H1 (cell line): ENCODE measurements at regions not wholly inside any gene's neighbourhood (a gene's known extent, or its start where the extent isn't known, plus 50 kb on each side); places are given as distances from the start of the nearest gene placed in this dataset.

Experiments
- CTCF ChIA-PET: fragments of 300-600 bp; sonication (Branson Sonifier 250); formaldehyde crosslinking; loops from one replicate; lab custom pipeline; 2021; ENCODE audit not compliant: partially characterized antibody; lab: Charles Lee
- POLR2A ChIA-PET: fragments of 300-600 bp; sonication (Branson Sonifier 250); formaldehyde crosslinking; loops from one replicate; lab custom pipeline; 2021; ENCODE audit warnings: inconsistent platforms; ENCODE audit not compliant: partially characterized antibody; lab: Charles Lee
- DNase-seq, 2 experiments: peaks; one replicate each; pipeline versions ENCODE4 v3.0.0 to v3.0.0-alpha.2; 2010 to 2022; ENCODE audit warnings: low spot score in 2 of 2, low read depth in 1 of 2, mixed read lengths in 1 of 2
- FAIRE-seq: peaks from 2 replicates; lab custom pipeline; 2011; peaks lifted over from hg19 to GRCh38; lab: Jason Lieb, UNC
- H2AFZ ChIP-seq: 2 replicates; pipeline ENCODE4 v1.8.1; 2012; ENCODE audit warnings: low read length, inconsistent platforms
- H2AK5ac ChIP-seq: 2 replicates; pipeline ENCODE4 v1.6.1; 2013; ENCODE audit warnings: low read depth, low read length
- H2BK120ac ChIP-seq: replicated peaks from 2 replicates; pipeline ENCODE3; 2013; ENCODE audit warnings: low read depth, low read length, inconsistent platforms
- H2BK12ac ChIP-seq: 2 replicates; pipeline ENCODE4 v1.6.1; 2013; ENCODE audit warnings: low read depth, low read length
- H2BK15ac ChIP-seq: 2 replicates; pipeline ENCODE4 v1.6.1; 2013; ENCODE audit warnings: low read length
- H2BK20ac ChIP-seq: 2 replicates; pipeline ENCODE4 v1.6.1; 2013; ENCODE audit warnings: low read length
- H2BK5ac ChIP-seq: 2 replicates; pipeline ENCODE4 v1.6.1; 2013; ENCODE audit warnings: low read depth, low read length
- H3K14ac ChIP-seq: 2 replicates; pipeline ENCODE4 v1.6.1; 2013; ENCODE audit warnings: inconsistent platforms; ENCODE audit not compliant: insufficient read length
- H3K18ac ChIP-seq: 2 replicates; pipeline ENCODE4 v1.6.1; 2013; ENCODE audit warnings: low read length; ENCODE audit errors: extremely low read depth
- H3K23ac ChIP-seq: 2 replicates; pipeline ENCODE4 v1.6.1; 2013; ENCODE audit warnings: inconsistent platforms; ENCODE audit not compliant: insufficient read length
- H3K23me2 ChIP-seq: 2 replicates; pipeline ENCODE4 v1.6.1; 2013; ENCODE audit warnings: low read depth, low read length
- H3K27ac ChIP-seq: 2 replicates; pipeline ENCODE4 v1.6.1; 2011; ENCODE audit warnings: low read depth, low read length, inconsistent platforms
- H3K27me3 ChIP-seq, 4 experiments: replicated peaks in 1 of 4; 1 replicate in 1 of 4; 2 replicates in 3 of 4; pipeline versions ENCODE4 v1.6.1 to v1.8.1; 2011 to 2013; ENCODE audit warnings: low read length in 3 of 4, mild to moderate bottlenecking in 3 of 4, inconsistent platforms in 2 of 4, mixed read lengths in 2 of 4, moderate library complexity in 1 of 4; ENCODE audit not compliant: control insufficient read depth in 3 of 4, insufficient read depth in 3 of 4; ENCODE audit errors: extremely low read depth in 1 of 4
- H3K36me3 ChIP-seq, 4 experiments: 2 replicates each; pipeline versions ENCODE4 v1.6.1 to v1.8.1; 2011 to 2013; ENCODE audit warnings: mild to moderate bottlenecking in 4 of 4, low read length in 3 of 4, moderate library complexity in 2 of 4, control low read depth in 1 of 4, inconsistent platforms in 1 of 4; ENCODE audit not compliant: insufficient read depth in 4 of 4, control insufficient read depth in 2 of 4
- H3K4ac ChIP-seq: replicated peaks from 2 replicates; pipeline ENCODE3; 2013; ENCODE audit warnings: low read length, low read depth, mixed read lengths, inconsistent platforms; ENCODE audit not compliant: insufficient read length
- H3K4me1 ChIP-seq, 4 experiments: replicated peaks in 1 of 4; 1 replicate in 1 of 4; 2 replicates in 3 of 4; pipeline versions ENCODE4 v1.6.1 to v1.8.1; 2011 to 2013; ENCODE audit warnings: low read length in 3 of 4, inconsistent platforms in 2 of 4, mixed read lengths in 1 of 4; ENCODE audit not compliant: insufficient read depth in 4 of 4, control insufficient read depth in 3 of 4
- H3K4me2 ChIP-seq, 2 experiments: 2 replicates each; pipeline versions ENCODE4 v1.6.1 to v1.8.1; 2011 to 2013; ENCODE audit warnings: low read depth in 2 of 2, low read length in 2 of 2, control low read depth in 1 of 2, inconsistent platforms in 1 of 2, mild to moderate bottlenecking in 1 of 2; ENCODE audit not compliant: insufficient read depth in 1 of 2
- H3K4me3 ChIP-seq, 4 experiments: fragments of 200-600, 300-600 bp in 1 of 4; sonication (generic), shearing (Covaris generic), sonication (Bioruptor Twin) in 1 of 4; 2 replicates each; pipeline versions ENCODE4 v1.5.1 to v1.8.1; 2011 to 2016; ENCODE audit warnings: low read length in 4 of 4, low read depth in 3 of 4, control low read depth in 2 of 4, inconsistent platforms in 2 of 4, mild to moderate bottlenecking in 2 of 4, mixed read lengths in 1 of 4, moderate library complexity in 1 of 4; ENCODE audit not compliant: insufficient read depth in 2 of 4; ENCODE audit errors: extremely low read depth in 1 of 4
- H3K56ac ChIP-seq: replicated peaks from 2 replicates; pipeline ENCODE3; 2013; ENCODE audit warnings: low read depth, mild to moderate bottlenecking, mixed read lengths, low read length, inconsistent platforms; ENCODE audit not compliant: insufficient read length
- H3K79me1 ChIP-seq: 2 replicates; pipeline ENCODE4 v1.6.1; 2013; ENCODE audit warnings: low read depth, low read length, control low read depth
- H3K79me2 ChIP-seq, 2 experiments: 2 replicates each; pipeline versions ENCODE4 v1.6.1 to v1.8.1; 2012 to 2013; ENCODE audit warnings: low read length in 2 of 2, mild to moderate bottlenecking in 2 of 2, inconsistent platforms in 1 of 2; ENCODE audit not compliant: insufficient read depth in 2 of 2, control insufficient read depth in 1 of 2
- H3K9ac ChIP-seq, 4 experiments: replicated peaks in 1 of 4; 1 replicate in 1 of 4; 2 replicates in 3 of 4; pipeline versions ENCODE4 v1.6.1 to v1.8.1; 2011 to 2013; ENCODE audit warnings: low read depth in 3 of 4, low read length in 3 of 4, control low read depth in 2 of 4, mild to moderate bottlenecking in 2 of 4, moderate library complexity in 2 of 4, inconsistent platforms in 1 of 4; ENCODE audit errors: extremely low read depth in 1 of 4
- H3K9me3 ChIP-seq, 2 experiments: 2 replicates each; pipeline versions ENCODE4 v1.6.1 to v1.8.1; 2012 to 2013; ENCODE audit warnings: mild to moderate bottlenecking in 2 of 2, moderate library complexity in 2 of 2, control low read depth in 1 of 2, inconsistent platforms in 1 of 2, low read depth in 1 of 2, low read length in 1 of 2, mixed read lengths in 1 of 2; ENCODE audit not compliant: insufficient read depth in 2 of 2
- H4K20me1 ChIP-seq, 2 experiments: replicated peaks in 1 of 2; 2 replicates each; pipeline versions ENCODE3 to v1.8.1; 2011 to 2013; ENCODE audit warnings: inconsistent platforms in 2 of 2, low read length in 2 of 2, mild to moderate bottlenecking in 1 of 2; ENCODE audit not compliant: insufficient read depth in 2 of 2, control insufficient read depth in 1 of 2
- H4K5ac ChIP-seq: 2 replicates; pipeline ENCODE4 v1.6.1; 2013; ENCODE audit warnings: low read length, low read depth, mixed read lengths, inconsistent platforms; ENCODE audit not compliant: insufficient read length
- H4K8ac ChIP-seq: 2 replicates; pipeline ENCODE4 v1.8.0; 2013; ENCODE audit warnings: mild to moderate bottlenecking, moderate library complexity, low read length, inconsistent platforms; ENCODE audit not compliant: insufficient read depth; ENCODE audit errors: extremely low read depth
- H4K91ac ChIP-seq: replicated peaks from 2 replicates; pipeline ENCODE3; 2013; ENCODE audit warnings: low read length, mixed read lengths, inconsistent platforms; ENCODE audit not compliant: insufficient read length
- BACH1 ChIP-seq: IDR thresholded peaks from 2 replicates; pipeline ENCODE4 v1.6.1; 2012; ENCODE audit warnings: low read length, improper control_type of control experiment
- CEBPB ChIP-seq: IDR thresholded peaks from 2 replicates; pipeline ENCODE4 v1.6.1; 2012; ENCODE audit warnings: low read depth, low read length
- CREB1 ChIP-seq: IDR thresholded peaks from 2 replicates; pipeline ENCODE4 v1.6.1; 2012; ENCODE audit warnings: inconsistent platforms
- HDAC6 ChIP-seq: IDR thresholded peaks from one replicate; pipeline ENCODE4 v1.7.1; 2012; ENCODE audit warnings: low read depth, mild to moderate bottlenecking, inconsistent platforms, low read length, moderate library complexity
- JUND ChIP-seq: IDR thresholded peaks from 2 replicates; pipeline ENCODE4 v1.6.1; 2011; ENCODE audit warnings: mild to moderate bottlenecking, improper control_type of control experiment, low read length
- KDM4A ChIP-seq: IDR thresholded peaks from one replicate; pipeline ENCODE4 v1.7.1; 2012; ENCODE audit warnings: low read depth, mild to moderate bottlenecking, moderate library complexity, low read length, inconsistent platforms; ENCODE audit not compliant: severe bottlenecking
- NANOG ChIP-seq: IDR thresholded peaks from 2 replicates; pipeline ENCODE4 v1.6.1; 2011; ENCODE audit warnings: low read length, low read depth, mild to moderate bottlenecking, inconsistent platforms; ENCODE audit not compliant: insufficient read depth, poor library complexity, severe bottlenecking
- RNF2 ChIP-seq: fragments of 200-900, 300-1000 bp; sonication (generic); IDR thresholded peaks from 2 replicates; pipeline ENCODE4 v1.7.1; 2016; ENCODE audit warnings: borderline replicate concordance, low read depth, mild to moderate bottlenecking, antibody characterized with exemption, low read length; ENCODE audit not compliant: poor library complexity, severe bottlenecking; ENCODE audit errors: missing control alignments
- SAP30 ChIP-seq: fragments of 300-600 bp; sonication (generic); IDR thresholded peaks from 2 replicates; pipeline ENCODE4 v1.7.1; 2012; ENCODE audit warnings: low read length, moderate library complexity, mild to moderate bottlenecking, inconsistent platforms; ENCODE audit not compliant: insufficient read depth, insufficient replicate concordance
- SIRT6 ChIP-seq: IDR thresholded peaks from one replicate; pipeline ENCODE4 v1.7.1; 2012; ENCODE audit warnings: low read length, inconsistent platforms
- SP4 ChIP-seq: IDR thresholded peaks from 2 replicates; pipeline ENCODE4 v1.6.1; 2012; ENCODE audit warnings: low read length, inconsistent platforms
- SRF ChIP-seq: IDR thresholded peaks from 2 replicates; pipeline ENCODE4 v1.6.1; 2011; ENCODE audit warnings: mild to moderate bottlenecking, low read depth, low read length, moderate library complexity
- TBP ChIP-seq: IDR thresholded peaks from 2 replicates; pipeline ENCODE4 v1.6.1; 2011; ENCODE audit warnings: low read depth, low read length, improper control_type of control experiment
- TCF12 ChIP-seq: IDR thresholded peaks from 2 replicates; pipeline ENCODE4 v1.6.1; 2011; ENCODE audit warnings: low read depth, mild to moderate bottlenecking, low read length
- YY1 ChIP-seq: IDR thresholded peaks from 2 replicates; pipeline ENCODE4 v1.6.1; 2011; ENCODE audit warnings: low read depth, mild to moderate bottlenecking, low read length
- WGBS, 2 experiments: shearing (Covaris generic) in 1 of 2; methylation state at CpG; one replicate each; pipeline versions ENCODE4 v1.1.6 to v1.1.7; 2013 to 2015; ENCODE audit warnings: low lambda C conversion rate in 2 of 2, mixed read lengths in 2 of 2, inconsistent platforms in 1 of 2, low coverage in 1 of 2, missing lambda C conversion rate in 1 of 2; ENCODE audit not compliant: insufficient replicate concordance in 2 of 2, insufficient coverage in 1 of 2, insufficient read length in 1 of 2; ENCODE audit errors: extremely low coverage in 1 of 2, missing lambda C conversion rate in 1 of 2; 5-methylcytosine and 5-hydroxymethylcytosine counted together

- H2AK5ac ChIP-seq: no peak overlapping the region
- H3K36me3 ChIP-seq: no peaks in the 10 kb centered on the region
- no peak overlapping the region for H3K4me3 ChIP-seq
- H2BK5ac ChIP-seq: no peak overlapping the region
- H3K18ac ChIP-seq: no peak overlapping the region
- TF ChIP-seq YY1 (no peak), BACH1 (no peak), SP4 (no peak), SRF (no peak), NANOG (no peak), SIRT6 (no peak), CEBPB (no peak), CREB1 (no peak), HDAC6 (no peak), JUND (no peak), RNF2 (no peak), SAP30 (no peak), TBP (no peak), KDM4A (no peak), TCF12 (no peak)
- no peaks in the 10 kb centered on the region for H3K79me1 ChIP-seq
- FAIRE-seq (no peak), DNase-seq (no peak)
- no peaks in the 10 kb centered on the region for H3K4me1 ChIP-seq
- no peak overlapping the region for H4K8ac ChIP-seq
- H3K23me2 ChIP-seq: no peaks in the 10 kb centered on the region
- H4K20me1 ChIP-seq: no peaks in the 10 kb centered on the region
- H2BK120ac ChIP-seq: no peak overlapping the region
- 93% methylated on average over 1 of the region's 1 CpG; no CpG with 5 or more reads in 1 of the 2 experiments for WGBS, 2 experiments
- no peaks in the 10 kb centered on the region for H3K9me3 ChIP-seq
- H3K56ac ChIP-seq: no peak overlapping the region
- H4K91ac ChIP-seq: no peak overlapping the region
- ChIA-PET CTCF (no interaction called here), POLR2A (no interaction called here)
- no peak overlapping the region for H3K4me2 ChIP-seq
- H3K9ac ChIP-seq: no peak overlapping the region
- H3K4ac ChIP-seq: no peak overlapping the region
- no peak overlapping the region for H3K23ac ChIP-seq
- no peak overlapping the region for H3K14ac ChIP-seq
- H2AFZ ChIP-seq: no peak overlapping the region
- no peak overlapping the region for H2BK20ac ChIP-seq
- H3K27me3 ChIP-seq: no peaks in the 10 kb centered on the region
- no peak overlapping the region for H4K5ac ChIP-seq
- H3K27ac ChIP-seq: no peak overlapping the region
- H2BK12ac ChIP-seq: no peak overlapping the region
- H3K79me2 ChIP-seq: no peaks in the 10 kb centered on the region
- no peak overlapping the region for H2BK15ac ChIP-seq
Observed at GRCh38 chr2:184256611-184257010, 341.7 kb upstream of the ZNF804A start.
